ENCODE measurements at regions not wholly inside any gene's neighbourhood (a gene's known extent, or its start where the extent isn't known, plus 50 kb on each side); places are given as distances from the start of the nearest gene placed in this dataset.

- H3K4me3 ChIP-seq: no peak overlapping the region
- H3K27ac ChIP-seq: peak overlapping the region in 1 of 4 donors; percentile 40
- no peaks in the 10 kb centered on the region for H3K4me1 ChIP-seq
- no peaks in the 10 kb centered on the region for H3K36me3 ChIP-seq
- DNase-seq: no peak
- H3K27me3 ChIP-seq: no peaks in the 10 kb centered on the region
- H3K9me3 ChIP-seq: no peaks in the 10 kb centered on the region
- TF ChIP-seq POLR2A (IDR thresholded peaks at IDR 0.05): no peak
- TF ChIP-seq CTCF (IDR thresholded peaks at IDR 0.05): no peak
Measured at GRCh38 chr18:53789376-53790247, 434.9 kb downstream of the MBD2 start.

GRCh38 chr18:53785811-53786210, 438.7 kb downstream of the MBD2 start:
- no peak overlapping the region for H3K4me3 ChIP-seq
- H3K27me3 ChIP-seq: no peaks in the 10 kb centered on the region
- no peak for TF ChIP-seq CTCF (IDR thresholded peaks at IDR 0.05)
- TF ChIP-seq POLR2A (IDR thresholded peaks at IDR 0.05): no peak
- DNase-seq: no peak
- no peaks in the 10 kb centered on the region for H3K9me3 ChIP-seq
- H3K27ac ChIP-seq: no peak overlapping the region
- H3K4me1 ChIP-seq: no peaks in the 10 kb centered on the region
- no peaks in the 10 kb centered on the region for H3K36me3 ChIP-seq

GRCh38 chr18:53784253-53784652, 440.2 kb downstream of the MBD2 start:
- H3K9me3 ChIP-seq: no peaks in the 10 kb centered on the region
- H3K4me1 ChIP-seq: no peaks in the 10 kb centered on the region
- H3K36me3 ChIP-seq: no peaks in the 10 kb centered on the region
- TF ChIP-seq POLR2A (IDR thresholded peaks at IDR 0.05): no peak
- TF ChIP-seq CTCF (IDR thresholded peaks at IDR 0.05): no peak
- no peak for DNase-seq
- no peak overlapping the region for H3K4me3 ChIP-seq
- no peaks in the 10 kb centered on the region for H3K27me3 ChIP-seq
- no peak overlapping the region for H3K27ac ChIP-seq

GRCh38 chr18:53780666-53781065, 443.8 kb downstream of the MBD2 start:
- Histone ChIP-seq H3K9me3 (no peaks in the 10 kb centered on the region), H3K27me3 (no peaks in the 10 kb centered on the region), H3K27ac (no peak overlapping the region), H3K4me3 (no peak overlapping the region), H3K4me1 (no peaks in the 10 kb centered on the region), H3K36me3 (no peaks in the 10 kb centered on the region)
- TF ChIP-seq POLR2A (IDR thresholded peaks at IDR 0.05) (no peak), CTCF (IDR thresholded peaks at IDR 0.05) (no peak)
- DNase-seq: no peak

GRCh38 chr18:53772293-53772692, 452.2 kb downstream of the MBD2 start:
- TF ChIP-seq CTCF (IDR thresholded peaks at IDR 0.05) (no peak), POLR2A (IDR thresholded peaks at IDR 0.05) (no peak)
- H3K4me1 ChIP-seq: no peaks in the 10 kb centered on the region

More at GRCh38 chr18:53772293-53772692, 452.2 kb downstream of the MBD2 start:
- no peak overlapping the region for H3K4me3 ChIP-seq
- H3K36me3 ChIP-seq: no peaks in the 10 kb centered on the region
- no peak for DNase-seq
- no peak overlapping the region for H3K27ac ChIP-seq
- H3K27me3 ChIP-seq: no peaks in the 10 kb centered on the region
- no peaks in the 10 kb centered on the region for H3K9me3 ChIP-seq
